ENCODE measurements at regions not wholly inside any gene's neighbourhood (a gene's known extent, or its start where the extent isn't known, plus 50 kb on each side); places are given as distances from the start of the nearest gene placed in this dataset.

DNA sequence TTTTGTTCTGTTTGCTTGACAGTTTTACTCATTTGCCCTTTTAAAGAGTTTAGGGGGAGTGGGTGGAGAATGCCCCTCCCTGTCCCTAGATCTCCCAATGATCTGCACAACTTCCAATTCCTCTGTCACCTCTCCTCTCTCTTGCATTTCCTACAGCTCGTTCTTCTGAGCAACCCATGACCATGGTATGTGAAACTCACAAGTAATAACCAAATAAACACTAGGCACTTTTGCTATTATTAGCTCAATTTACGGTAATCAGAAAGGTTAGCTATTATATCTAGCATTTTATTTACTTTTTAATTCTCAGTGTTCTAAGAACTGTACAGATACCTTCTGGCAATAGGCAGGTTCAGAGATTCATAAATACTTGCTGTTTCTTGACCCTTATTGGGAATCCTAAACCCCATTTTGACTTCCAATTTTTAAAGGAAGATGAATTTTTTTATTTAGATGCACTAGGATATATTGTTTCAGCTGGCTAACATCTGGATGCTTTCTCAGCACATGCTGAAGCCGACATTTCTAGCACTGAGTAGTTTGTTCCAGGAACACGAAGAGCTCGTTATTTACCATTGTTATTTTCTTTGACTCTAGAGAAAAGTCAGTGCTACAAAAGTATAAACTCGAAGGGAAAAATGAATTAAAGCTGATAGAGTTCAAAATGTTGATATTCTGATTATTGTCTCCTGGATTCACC is 194.7 kb upstream of the TLL1 start:
- TF ChIP-seq, protein P1, sequence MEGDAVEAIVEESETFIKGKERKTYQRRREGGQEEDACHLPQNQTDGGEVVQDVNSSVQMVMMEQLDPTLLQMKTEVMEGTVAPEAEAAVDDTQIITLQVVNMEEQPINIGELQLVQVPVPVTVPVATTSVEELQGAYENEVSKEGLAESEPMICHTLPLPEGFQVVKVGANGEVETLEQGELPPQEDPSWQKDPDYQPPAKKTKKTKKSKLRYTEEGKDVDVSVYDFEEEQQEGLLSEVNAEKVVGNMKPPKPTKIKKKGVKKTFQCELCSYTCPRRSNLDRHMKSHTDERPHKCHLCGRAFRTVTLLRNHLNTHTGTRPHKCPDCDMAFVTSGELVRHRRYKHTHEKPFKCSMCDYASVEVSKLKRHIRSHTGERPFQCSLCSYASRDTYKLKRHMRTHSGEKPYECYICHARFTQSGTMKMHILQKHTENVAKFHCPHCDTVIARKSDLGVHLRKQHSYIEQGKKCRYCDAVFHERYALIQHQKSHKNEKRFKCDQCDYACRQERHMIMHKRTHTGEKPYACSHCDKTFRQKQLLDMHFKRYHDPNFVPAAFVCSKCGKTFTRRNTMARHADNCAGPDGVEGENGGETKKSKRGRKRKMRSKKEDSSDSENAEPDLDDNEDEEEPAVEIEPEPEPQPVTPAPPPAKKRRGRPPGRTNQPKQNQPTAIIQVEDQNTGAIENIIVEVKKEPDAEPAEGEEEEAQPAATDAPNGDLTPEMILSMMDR (IDR thresholded peaks at IDR 0.05; ENCODE audit: low read depth, low read length, poor library complexity, severe bottlenecking), result no peak
- TF ChIP-seq EZH2phosphoT487 (IDR thresholded peaks at IDR 0.05; ENCODE audit: borderline replicate concordance, low read length), result no peak

Data from DOHH2 (cell line).